HL-60 (cell line): ENCODE measurements at regions not wholly inside any gene's neighbourhood (a gene's known extent, or its start where the extent isn't known, plus 50 kb on each side); places are given as distances from the start of the nearest gene placed in this dataset.

Experiments used
- DNase-seq, 2 experiments: peaks; one replicate each; pipeline ENCODE4 v3.0.0-alpha.2; 2010 to 2020; ENCODE audit warnings: low read depth in 1 of 2, low spot score in 1 of 2
- H3K27ac ChIP-seq: fragments of 250-450 bp; sonication (Bioruptor Pico); replicated peaks from 2 replicates; pipeline ENCODE4 v1.5.1; 2020; ENCODE audit warnings: mild to moderate bottlenecking, moderate library complexity
- H3K27me3 ChIP-seq: fragments of 250-450 bp; sonication (Bioruptor Pico); 2 replicates; pipeline ENCODE4 v1.5.1; 2021; ENCODE audit warnings: mild to moderate bottlenecking, moderate library complexity; ENCODE audit not compliant: insufficient read depth, poor library complexity, severe bottlenecking
- H3K4me3 ChIP-seq: replicated peaks from 2 replicates; pipeline ENCODE4 v1.5.1; 2011; ENCODE audit warnings: mild to moderate bottlenecking, control low read depth, low read length; ENCODE audit not compliant: insufficient read depth
- CTCF ChIP-seq: IDR thresholded peaks from one replicate; pipeline ENCODE4 v1.5.1; 2011; ENCODE audit warnings: low read length, control low read depth, inconsistent platforms; ENCODE audit not compliant: insufficient read depth
- GABPA ChIP-seq: IDR thresholded peaks from 2 replicates; pipeline ENCODE4 v1.6.1; 2012; ENCODE audit warnings: low read depth
- POLR2AphosphoS5 ChIP-seq: IDR thresholded peaks from 2 replicates; pipeline ENCODE4 v1.6.1; 2012; ENCODE audit warnings: low read depth
- REST ChIP-seq: IDR thresholded peaks from 2 replicates; pipeline ENCODE4 v1.6.1; 2012; ENCODE audit warnings: low read depth; ENCODE audit not compliant: insufficient replicate concordance
- SPI1 ChIP-seq: IDR thresholded peaks from 2 replicates; pipeline ENCODE4 v1.6.1; 2012; ENCODE audit warnings: low read depth, mild to moderate bottlenecking, borderline replicate concordance

GRCh38 chr10:62643606-62644587, 160.6 kb upstream of the ADO start:
- H3K4me3 ChIP-seq, result no peak overlapping the region
- no peak overlapping the region for H3K27ac ChIP-seq
- TF ChIP-seq REST (no peak), POLR2AphosphoS5 (no peak), GABPA (no peak)
- no peak for DNase-seq
- no peaks in the 10 kb centered on the region for H3K27me3 ChIP-seq

GRCh38 chr10:62647375-62648092, 157.0 kb upstream of the ADO start:
- no peaks in the 10 kb centered on the region for H3K27me3 ChIP-seq
- H3K4me3 ChIP-seq, result no peak overlapping the region

GRCh38 chr10:62648921-62649320, 155.6 kb upstream of the ADO start:
- TF ChIP-seq SPI1, result no peak
- no peak for TF ChIP-seq GABPA
- no peak for TF ChIP-seq POLR2AphosphoS5
- TF ChIP-seq REST, result no peak
- no peak for TF ChIP-seq CTCF
- Histone ChIP-seq H3K4me3 (no peak overlapping the region), H3K27ac (no peak overlapping the region), H3K27me3 (no peaks in the 10 kb centered on the region)
- DNase-seq, result no peak

More at GRCh38 chr10:62647375-62648092, 157.0 kb upstream of the ADO start:
- no peak overlapping the region for H3K27ac ChIP-seq
- no peak for TF ChIP-seq GABPA
- no peak for TF ChIP-seq REST
- no peak for TF ChIP-seq POLR2AphosphoS5
- no peak for TF ChIP-seq CTCF
- TF ChIP-seq SPI1, result no peak
- no peak for DNase-seq
